ENCODE measurements at regions not wholly inside any gene's neighbourhood (a gene's known extent, or its start where the extent isn't known, plus 50 kb on each side); places are given as distances from the start of the nearest gene placed in this dataset.
"Not testable (repeated sequence)": the region's sequence is repeated elsewhere in the genome, so short reads cannot be mapped to it uniquely, and the experiment has no call there.

DNA sequence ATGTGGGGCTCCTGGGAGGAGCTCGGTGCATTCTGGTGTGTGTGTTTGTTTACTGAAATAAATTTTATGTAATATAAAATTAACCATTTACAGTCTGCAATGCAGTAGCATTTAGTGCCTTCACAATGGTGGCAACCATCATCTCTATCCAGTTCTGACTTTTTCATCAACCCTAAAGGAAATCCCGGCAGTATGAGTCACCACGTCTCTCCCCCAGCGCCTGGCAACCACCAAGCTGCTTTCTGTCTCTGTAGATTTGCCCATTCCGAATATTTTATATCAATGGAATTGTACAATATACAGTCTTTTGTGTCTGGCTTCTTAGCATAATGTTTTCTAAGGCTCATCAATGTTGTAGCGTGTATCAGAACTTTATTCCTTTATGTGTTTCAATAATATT, 300.5 kb downstream of the MIAT start:
- in situ Hi-C loops (cut with MboI; ENCODE audit: low sequenced_read_pairs) = no loop called here

DNA sequence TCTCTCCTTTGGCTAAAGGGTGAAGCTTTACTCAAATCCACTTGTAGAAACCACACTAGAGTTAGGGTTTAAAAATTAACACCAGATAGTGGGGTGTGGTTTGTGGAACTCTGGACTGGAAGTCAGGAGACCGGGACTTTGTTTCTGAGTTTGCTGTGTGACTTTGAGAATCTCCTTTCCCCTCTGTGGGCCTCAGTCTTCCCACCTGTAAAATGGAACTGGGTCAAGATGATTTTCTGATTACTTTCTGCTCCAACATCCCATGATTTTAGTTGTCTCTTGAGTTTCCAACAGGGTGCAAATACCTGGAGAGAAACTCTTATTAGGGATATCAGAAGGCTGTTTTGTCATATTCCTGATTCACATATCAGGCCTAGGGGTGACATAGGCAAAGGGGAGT, 301.0 kb downstream of the MIAT start:
- in situ Hi-C loops (cut with MboI; ENCODE audit: low sequenced_read_pairs) = no loop called here

DNA sequence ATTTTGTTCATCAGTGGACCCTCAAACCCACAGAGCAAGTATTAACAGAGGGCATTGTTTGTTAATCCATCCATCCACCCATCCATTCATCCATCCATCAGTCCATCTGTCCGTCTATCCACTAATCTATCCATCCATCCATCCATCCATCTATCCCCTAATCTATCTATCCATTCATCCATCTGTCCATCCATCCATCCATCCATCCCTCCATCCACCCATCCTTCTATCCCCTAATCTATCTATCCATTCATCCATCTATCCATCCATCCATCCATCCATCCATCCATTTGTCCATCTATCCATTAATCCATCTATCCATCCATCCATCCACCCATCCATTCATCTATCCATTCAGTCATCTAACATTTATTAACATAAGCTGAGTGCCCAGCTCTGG, 307.3 kb downstream of the MIAT start:
- in situ Hi-C loops (cut with MboI; ENCODE audit: low sequenced_read_pairs) = no loop called here

DNA sequence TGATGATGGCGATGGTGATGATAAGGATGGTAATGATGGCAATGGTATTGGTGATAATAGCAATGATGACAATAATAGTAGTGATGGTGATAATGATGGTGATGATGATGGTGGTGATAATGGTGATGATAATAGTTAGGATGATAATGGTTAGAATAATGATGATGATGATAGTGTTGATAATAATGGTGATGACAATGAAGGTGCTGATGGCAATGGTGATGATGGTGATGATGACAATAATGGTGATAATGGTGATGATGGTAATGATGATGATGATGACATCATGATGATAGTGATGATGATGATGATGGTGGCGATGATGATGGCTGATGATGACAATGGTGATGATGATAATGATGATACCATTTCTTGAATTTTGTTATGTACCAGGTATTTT, 309.9 kb downstream of the MIAT start:
- in situ Hi-C loops (cut with MboI; ENCODE audit: low sequenced_read_pairs) = no loop called here

DNA sequence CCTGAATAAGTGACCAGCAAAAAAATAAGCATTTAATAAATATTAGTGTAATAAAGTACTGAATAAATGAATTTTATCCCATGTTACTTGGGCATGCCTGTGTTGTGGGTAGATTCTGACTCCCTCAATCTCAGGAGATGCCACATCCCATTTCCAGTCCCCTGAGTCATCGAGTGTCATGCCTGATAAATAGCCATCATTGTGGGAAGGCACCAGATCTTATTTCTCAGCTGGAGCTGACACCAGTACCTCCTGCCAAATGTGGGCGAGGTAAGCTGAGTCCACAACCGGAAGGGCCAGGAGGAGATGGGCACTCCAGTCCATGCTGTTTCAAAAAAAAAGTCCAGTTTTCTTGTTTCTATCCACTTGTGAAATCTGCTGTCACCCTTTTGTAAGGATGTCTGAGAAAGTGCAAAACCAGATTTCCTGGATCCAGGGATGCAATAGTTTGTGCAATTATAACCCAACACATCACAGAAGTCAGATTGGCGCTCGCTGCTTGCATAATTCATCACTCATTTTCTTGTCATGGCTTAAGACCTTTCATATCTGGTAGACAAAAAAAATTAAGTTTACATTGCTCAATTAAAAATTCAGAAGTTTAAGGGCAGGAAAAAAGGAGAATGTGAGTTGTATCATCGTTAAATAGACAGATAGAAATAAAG, 311.6 kb downstream of the MIAT start:
- in situ Hi-C loops (cut with MboI; ENCODE audit: low sequenced_read_pairs) = no loop called here

DNA sequence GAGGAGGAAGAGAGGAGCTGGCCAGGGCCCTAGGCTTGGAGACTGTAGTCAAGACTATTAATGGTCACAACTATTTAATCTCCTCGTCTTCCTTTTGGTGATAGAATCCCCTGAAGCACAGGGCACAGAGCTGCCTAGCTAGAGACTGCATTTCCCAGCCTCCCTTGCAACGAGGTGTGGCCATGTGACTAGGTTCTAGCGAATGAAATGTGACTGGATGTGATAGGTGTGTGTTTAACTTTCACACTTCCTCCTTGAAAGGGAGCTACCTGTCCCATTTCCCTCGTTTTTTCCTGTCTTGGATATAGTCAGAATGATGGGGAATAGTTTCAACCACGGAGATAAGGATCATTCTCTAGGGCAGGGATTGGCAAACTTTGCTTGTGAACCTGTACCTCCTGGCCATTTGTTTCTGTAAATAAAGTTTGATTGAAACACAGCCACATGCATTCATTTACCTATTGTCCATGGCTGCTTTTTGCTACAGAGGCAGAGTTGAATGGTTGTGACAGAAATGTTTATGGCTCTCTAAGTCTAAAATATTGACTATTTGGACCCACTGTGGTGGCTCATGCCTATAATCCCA, 313.5 kb downstream of the MIAT start:
- in situ Hi-C loops (cut with MboI; ENCODE audit: low sequenced_read_pairs) = no loop called here

DNA sequence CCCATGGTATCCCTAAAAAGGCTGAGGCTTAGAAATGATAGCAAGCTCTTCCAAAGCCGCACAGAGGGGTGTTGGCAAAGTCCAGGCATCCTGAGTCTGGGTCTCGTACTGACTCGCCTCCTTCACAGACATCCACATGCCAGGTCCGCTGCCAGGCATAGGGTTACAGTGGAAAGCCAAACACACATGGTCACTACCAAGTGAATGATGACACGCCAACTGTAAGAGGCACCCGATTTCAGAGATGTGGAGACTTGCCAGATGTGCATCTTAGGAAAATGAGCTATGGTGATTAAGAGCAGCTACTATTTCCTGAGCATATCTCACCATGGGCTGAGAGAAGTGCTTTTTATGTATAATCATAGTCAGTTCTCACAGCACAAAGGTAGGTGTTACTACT, 314.9 kb downstream of the MIAT start:
- in situ Hi-C loops (cut with MboI; ENCODE audit: low sequenced_read_pairs) = no loop called here

DNA sequence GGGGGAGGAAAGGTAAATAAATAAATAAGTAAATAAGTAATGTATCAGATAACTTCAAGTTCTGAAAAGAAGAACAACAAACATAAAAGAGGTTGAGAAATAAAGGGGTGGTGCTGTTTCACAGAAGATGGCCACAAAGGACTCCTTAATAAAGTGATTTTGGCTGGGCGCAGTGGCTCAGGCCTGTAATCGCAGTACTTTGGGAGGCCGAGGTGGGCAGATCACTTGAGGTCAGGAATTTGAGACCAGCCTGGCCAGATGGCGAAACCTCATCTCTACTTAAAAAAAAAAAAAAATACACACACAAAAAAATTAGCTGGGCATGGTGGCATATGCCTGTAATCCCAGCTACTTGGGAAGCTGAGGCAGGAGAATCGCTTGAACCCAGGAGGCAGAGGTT, 315.5 kb downstream of the MIAT start:
- in situ Hi-C loops (cut with MboI; ENCODE audit: low sequenced_read_pairs) = not testable (repeated sequence)

DNA sequence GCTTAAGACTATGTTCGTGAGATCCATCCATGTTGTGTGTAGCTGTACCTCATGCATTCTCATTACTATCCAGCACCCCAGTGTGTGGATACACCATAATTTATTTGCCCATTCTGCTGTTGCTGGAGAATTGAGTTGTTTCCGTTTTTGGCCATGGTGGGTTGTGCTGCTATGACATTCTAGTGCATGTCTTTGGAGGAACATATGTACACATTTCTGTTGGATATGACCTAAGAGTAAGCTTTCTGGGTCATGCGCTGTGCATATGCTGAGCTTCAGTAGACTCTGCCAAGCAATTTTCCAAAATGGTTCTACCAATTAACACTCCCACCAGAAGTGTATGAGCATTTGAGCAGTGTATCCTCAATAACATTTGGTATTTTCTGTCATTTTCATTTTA, 316.6 kb downstream of the MIAT start:
- in situ Hi-C loops (cut with MboI; ENCODE audit: low sequenced_read_pairs) = no loop called here

DNA sequence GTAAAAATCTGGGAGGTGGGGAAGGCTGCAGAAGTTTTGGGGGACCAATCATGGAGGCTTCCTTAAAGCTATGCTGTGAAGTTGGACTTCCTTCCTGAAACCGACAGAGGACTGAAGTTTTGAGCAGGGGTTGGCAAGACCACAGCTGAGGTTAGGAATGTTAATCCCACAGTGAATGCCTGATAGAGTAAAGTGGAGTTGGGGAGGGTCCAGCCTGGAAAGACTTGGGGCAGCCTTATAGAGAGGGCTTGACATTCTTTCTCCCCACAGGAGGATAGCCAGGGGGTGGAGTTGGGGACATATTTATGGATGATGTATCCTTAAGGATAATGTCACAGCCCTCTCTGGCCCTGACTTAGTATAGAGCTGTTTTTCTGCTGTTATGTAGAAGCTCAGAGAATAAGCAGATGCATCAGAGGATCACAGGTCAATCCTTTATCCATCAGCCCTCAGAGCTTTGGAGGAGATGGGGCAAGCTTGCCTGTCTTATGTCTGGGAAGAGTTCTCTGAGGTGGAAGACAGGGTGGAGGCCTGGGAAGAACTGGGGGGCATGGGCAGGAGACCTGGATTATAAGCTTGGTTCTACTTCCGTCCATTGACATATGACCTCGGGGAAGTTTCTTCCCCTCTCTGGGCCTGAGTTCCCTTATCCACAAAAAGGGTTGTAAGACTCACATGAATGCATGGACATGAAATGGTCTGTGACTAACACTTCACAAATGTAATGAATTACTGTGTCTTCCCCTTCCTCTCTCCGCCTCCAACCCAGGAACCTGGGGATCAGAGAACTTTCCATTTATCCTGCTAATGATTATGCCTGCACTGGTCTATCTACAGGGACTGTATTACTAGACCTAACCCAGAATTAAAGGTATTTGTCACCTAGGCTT, 317.8 kb downstream of the MIAT start:
- in situ Hi-C loops (cut with MboI; ENCODE audit: low sequenced_read_pairs) = no loop called here

DNA sequence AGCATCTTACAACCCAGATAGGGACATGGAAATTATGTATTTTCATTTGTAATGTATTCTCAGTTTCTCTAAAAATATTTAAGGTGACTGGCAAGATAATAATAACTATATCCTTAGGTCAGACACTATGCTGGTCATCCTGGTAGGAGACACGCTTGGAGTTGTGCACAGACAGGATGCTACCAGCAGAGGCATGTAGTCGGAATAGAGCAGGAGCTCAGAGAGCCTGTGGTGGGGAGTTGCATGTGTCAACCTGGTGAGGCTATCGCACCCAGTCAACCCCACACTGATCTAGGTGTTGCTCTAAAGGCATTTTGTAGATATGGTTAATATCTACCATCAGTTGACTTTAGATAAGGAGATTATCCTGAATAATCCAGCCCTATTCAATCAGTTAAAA, 318.5 kb downstream of the MIAT start:
- in situ Hi-C loops (cut with MboI; ENCODE audit: low sequenced_read_pairs) = no loop called here

DNA sequence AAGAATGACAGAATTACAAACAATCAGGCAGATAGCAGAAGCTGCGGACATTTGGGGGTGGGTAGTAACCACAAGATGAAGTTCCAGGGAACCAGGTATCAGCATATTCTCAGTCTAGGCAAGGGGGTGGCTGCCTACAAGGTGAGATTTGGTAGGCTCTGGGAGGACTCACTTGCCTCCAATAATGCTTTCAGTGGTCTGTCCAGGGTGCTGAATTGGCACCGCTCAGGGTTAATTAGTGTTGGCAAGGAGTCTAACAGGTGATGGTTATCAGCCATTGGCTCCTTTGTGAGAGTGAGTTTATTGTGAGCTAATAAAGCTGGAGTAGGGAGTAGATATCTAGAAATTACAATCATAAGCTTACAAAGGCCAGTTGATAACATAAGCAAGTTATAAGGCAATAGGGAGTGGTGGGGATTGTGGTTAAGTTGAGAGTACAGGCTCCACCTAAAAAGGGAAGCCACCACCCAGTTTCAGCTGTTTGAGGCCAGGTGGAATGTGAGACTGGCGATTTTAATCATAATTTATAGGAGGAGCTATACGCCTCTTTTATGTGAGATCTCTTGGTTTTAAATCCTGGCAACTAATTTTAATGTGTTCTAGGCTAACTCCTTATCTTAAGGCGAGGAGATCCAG, 320.5 kb downstream of the MIAT start:
- in situ Hi-C loops (cut with MboI; ENCODE audit: low sequenced_read_pairs) = no loop called here

DNA sequence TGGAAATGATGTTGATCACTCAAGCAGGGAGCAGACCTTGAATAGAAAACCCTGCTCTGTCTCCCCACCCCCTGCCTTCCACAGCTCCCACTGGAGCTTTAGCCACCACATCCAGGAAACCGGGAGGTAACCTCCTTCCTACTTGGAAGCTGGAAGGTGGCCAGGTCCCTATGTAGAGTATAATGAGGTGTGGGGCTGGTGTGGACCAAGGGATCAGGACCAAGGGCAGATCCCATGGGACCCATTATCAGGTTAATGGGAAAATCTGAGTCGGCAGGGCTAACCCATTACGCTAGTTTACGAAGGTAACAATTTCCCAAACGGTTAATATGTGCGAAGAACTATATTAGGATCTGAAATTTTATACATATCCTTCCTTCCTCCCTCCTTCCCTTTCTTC, 321.9 kb downstream of the MIAT start:
- in situ Hi-C loops (cut with MboI; ENCODE audit: low sequenced_read_pairs) = no loop called here

DNA sequence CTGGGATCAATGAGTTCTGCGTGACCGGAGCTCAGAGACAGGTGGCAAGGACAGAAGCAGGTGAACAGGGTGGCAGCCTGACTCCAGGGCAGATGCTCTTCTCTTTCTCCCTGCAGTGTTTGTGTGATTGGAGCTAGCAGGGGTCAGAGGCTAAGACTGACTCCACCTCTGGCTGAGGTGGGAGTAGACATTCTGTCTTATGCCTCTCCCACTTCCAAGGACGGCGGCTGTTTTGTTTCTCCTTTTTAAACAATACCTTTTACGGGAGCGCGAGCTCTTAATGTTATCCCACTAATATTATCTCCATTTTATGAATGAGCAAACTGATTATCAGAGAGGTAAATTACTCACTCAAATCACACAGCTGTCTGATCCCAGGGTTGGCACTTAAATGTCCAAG, 323.7 kb downstream of the MIAT start:
- in situ Hi-C loops (cut with MboI; ENCODE audit: low sequenced_read_pairs) = no loop called here

DNA sequence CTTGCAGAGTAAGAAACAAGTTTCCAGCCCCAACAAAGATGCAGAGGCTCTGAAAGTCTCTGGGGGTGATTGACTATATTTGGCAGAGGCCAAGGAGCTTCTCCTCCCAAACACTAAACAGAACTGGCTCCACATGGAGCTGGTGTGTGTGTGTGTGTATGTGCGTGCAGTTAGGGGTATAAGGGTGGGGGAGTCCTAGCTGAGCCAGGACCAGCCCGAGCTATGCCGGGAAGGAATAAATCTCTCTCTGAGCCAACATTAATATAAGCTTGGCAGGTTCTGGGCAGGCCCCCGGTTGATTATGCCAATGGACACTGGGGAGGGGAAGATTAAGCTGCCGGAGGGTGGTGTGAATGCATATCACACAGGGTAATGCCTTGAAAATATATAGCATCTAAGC, 324.2 kb downstream of the MIAT start:
- in situ Hi-C loops (cut with MboI; ENCODE audit: low sequenced_read_pairs) = no loop called here

DNA sequence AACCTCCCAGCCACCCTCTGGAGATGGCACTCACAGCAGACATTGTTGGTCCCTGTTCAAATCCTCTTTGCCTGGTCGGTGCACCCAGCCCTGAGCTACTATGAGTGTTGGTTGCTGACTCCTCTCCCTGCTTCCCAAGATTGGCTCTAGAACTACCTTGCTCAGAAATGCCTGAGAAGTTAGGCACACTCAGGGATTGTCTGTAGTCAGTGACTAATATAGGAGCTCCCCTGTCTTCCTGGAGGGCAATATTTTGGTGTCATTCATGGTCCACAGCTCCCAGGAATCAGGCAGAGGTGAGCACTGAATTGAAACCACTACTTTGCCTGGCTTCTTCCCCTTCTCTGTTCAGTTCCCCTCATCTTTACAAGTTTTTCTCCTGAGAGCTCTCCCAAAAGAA, 325.9 kb downstream of the MIAT start:
- in situ Hi-C loops (cut with MboI; ENCODE audit: low sequenced_read_pairs) = no loop called here

DNA sequence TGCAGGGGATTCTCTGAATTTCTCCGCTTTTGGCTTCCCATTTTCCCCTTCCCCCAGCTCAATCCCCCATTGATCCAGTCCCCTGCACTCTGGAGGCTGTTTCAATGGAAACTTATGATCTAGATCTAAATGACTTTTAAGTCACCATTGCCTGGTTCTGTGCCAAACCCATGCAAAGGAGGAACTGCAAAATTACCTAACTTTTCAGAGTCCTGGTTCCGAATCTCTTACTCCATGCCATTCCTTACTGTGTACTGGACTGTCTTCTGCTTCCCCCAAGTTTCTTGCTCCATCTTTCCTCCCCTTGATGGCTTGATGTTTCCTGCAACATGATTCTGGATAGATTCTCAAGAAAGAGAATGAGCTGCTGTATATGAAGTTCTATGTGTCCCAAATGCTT, 327.8 kb downstream of the MIAT start:
- in situ Hi-C loops (cut with MboI; ENCODE audit: low sequenced_read_pairs) = no loop called here

DNA sequence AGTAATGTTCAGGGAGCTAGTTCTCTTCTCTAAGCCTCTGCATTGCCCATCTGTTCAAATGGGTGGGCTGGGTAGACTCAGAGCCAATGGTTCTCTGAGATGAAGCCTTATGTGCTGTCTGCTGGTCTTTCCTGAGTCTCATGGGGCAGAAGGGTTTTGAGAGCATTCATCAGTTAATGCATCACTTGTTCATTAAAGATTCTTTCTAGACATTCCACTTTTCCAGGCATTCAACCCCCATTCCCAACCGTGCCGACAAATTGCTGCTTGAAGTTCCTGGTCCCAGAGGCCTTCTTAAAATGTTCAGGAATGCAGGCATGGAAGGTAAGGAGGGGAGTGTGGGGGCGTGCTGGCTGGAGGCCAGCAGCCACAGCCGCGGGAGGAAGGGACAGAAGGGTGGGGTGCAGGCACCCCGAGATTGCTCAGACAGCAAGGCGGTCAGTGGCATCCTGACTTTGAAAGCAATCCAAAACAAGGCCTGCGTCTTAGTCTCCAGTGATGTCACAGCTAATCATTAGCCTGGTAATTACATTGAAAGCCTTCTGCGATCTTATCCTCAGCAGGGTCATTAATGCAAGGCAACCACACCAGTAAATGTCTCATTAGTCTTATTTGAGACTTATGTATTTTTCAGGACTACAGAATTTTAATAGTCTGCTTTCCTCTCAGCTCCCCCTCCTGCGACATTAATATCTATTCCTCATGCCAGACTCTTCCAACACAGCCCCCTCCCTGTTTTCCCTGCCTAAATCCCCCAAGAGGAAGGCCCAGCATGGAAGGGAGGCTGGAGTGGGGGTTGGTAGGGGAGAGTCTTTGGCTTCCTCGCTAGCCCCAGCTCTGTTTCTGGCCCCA, 328.8 kb downstream of the MIAT start:
- in situ Hi-C loops (cut with MboI; ENCODE audit: low sequenced_read_pairs) = no loop called here

DNA sequence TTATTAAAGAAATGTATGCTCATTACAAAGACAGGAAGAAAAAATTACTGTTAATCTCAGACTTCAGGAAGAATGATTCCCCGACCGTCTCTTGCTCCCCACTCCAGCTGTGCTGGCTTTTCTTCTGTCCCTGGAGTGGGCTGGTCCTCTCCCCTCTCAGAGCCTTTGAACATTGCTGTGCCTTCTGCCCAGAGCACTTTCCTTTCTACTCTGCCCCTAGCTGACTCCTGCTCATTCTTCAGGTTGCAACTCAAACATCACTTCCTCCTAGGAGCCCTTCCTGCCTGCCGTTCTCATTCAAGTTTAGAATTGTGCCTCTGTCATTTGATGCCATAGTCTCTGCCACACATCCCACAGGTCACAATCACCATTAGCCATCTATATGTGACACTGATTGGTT, 329.5 kb downstream of the MIAT start:
- in situ Hi-C loops (cut with MboI; ENCODE audit: low sequenced_read_pairs) = no loop called here

DNA sequence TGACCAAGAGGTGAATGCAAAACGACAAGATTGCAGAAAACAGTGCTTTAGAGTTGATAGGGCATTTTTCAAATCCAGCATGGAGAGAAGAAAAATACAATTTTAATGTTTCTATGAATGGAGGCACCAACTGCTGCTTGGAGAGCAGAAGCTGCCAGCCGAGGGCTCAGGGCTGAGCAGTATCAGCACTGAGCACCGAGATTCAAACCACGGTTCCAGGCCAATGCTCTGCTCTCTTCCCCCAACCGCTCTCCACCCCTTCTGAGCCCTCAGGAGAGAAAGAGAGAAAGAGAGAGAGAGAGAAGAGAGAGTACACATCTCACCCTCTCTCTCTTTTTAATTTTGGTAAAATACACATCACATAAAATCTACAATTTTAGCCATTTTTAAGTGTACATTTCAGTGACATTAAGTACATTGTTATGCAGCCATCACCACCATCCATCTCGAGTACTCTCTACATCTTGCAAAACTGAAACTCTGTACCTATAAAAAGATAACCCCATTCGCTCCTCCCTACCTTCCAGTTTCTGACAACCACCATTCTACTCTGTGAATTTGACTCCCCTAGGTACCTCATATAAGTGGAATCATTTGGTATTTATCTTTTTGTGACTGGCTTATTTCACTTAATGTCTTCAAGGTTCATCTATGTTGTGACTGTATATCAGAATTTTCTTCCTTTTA, 333.3 kb downstream of the MIAT start:
- in situ Hi-C loops (cut with MboI; ENCODE audit: low sequenced_read_pairs) = no loop called here

Measured in HL-60/S4 (cell line).